NCI-H2227 treated with DMSO at 0.1 percent for 48 hours (cell line): ENCODE measurements at regions not wholly inside any gene's neighbourhood (a gene's known extent, or its start where the extent isn't known, plus 50 kb on each side); places are given as distances from the start of the nearest gene placed in this dataset.

Experiments used
- DNase-seq: peaks from one replicate; lab custom pipeline; 2025; lab: John Stamatoyannopoulos, UW

GRCh38 chr1:182193908-182194550 lies 132.5 kb upstream of the ZNF648 start:
- DNase-seq = no peak

- no peak for DNase-seq
These were observed 131.5 kb upstream of the ZNF648 start for GRCh38 chr1:182192966-182193365.

GRCh38 chr1:182192215-182192614 lies 130.7 kb upstream of the ZNF648 start:
- no peak for DNase-seq

- DNase-seq = no peak
These were observed 130.0 kb upstream of the ZNF648 start for GRCh38 chr1:182191381-182192115.

GRCh38 chr1:182189535-182190066 lies 128.1 kb upstream of the ZNF648 start:
- no peak for DNase-seq

- no peak for DNase-seq
These were observed 125.2 kb upstream of the ZNF648 start for GRCh38 chr1:182186757-182187146.

GRCh38 chr1:182185842-182186756 lies 124.6 kb upstream of the ZNF648 start:
- peak; percentile 32 for DNase-seq

- no peak for DNase-seq
These were observed 123.6 kb upstream of the ZNF648 start for GRCh38 chr1:182185136-182185535.

- no peak for DNase-seq
These were observed 122.1 kb upstream of the ZNF648 start for GRCh38 chr1:182183606-182184005.

GRCh38 chr1:182182311-182182710 lies 120.8 kb upstream of the ZNF648 start:
- DNase-seq = no peak

- no peak for DNase-seq
These were observed 119.7 kb upstream of the ZNF648 start for GRCh38 chr1:182181167-182181572.

GRCh38 chr1:182175361-182175931 lies 113.9 kb upstream of the ZNF648 start:
- DNase-seq = no peak

GRCh38 chr1:182174513-182174855 lies 113.0 kb upstream of the ZNF648 start:
- DNase-seq = no peak

- DNase-seq = no peak
These were observed 112.4 kb upstream of the ZNF648 start for GRCh38 chr1:182173808-182174512.

GRCh38 chr1:182172699-182173098 lies 111.2 kb upstream of the ZNF648 start:
- DNase-seq = no peak

GRCh38 chr1:182170891-182171461 lies 109.5 kb upstream of the ZNF648 start:
- DNase-seq = no peak

- DNase-seq = no peak
These were observed 107.7 kb upstream of the ZNF648 start for GRCh38 chr1:182169203-182169602.

GRCh38 chr1:182166750-182167149 lies 105.2 kb upstream of the ZNF648 start:
- DNase-seq = no peak

GRCh38 chr1:182166321-182166720 lies 104.8 kb upstream of the ZNF648 start:
- no peak for DNase-seq

GRCh38 chr1:182164273-182164672 lies 102.8 kb upstream of the ZNF648 start:
- DNase-seq = no peak

GRCh38 chr1:182163821-182164223 lies 102.3 kb upstream of the ZNF648 start:
- peak; percentile 13 for DNase-seq
